ENCODE measurements at regions not wholly inside any gene's neighbourhood (a gene's known extent, or its start where the extent isn't known, plus 50 kb on each side); places are given as distances from the start of the nearest gene placed in this dataset.

DNA sequence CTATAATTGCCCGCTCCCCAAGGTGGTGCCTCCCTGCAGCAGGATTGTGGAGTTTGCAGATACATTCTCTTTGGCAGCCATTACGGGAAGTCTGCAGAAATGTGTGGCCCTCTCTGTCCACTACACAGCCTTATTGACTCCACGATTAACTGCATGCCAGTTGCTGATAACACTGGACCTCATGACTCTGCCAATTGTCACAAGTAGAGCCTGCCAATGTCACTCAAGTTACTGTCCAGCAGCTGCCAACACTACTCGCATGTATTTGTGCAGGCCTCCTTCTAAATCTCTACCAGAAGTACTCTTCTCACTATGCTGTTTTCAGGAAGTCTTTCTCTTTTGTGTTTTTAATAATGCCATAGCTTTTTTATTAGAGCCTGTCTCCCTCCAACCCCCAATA, 128.8 kb downstream of the PPP1R3A start:
- H3K4me2 ChIP-seq (ENCODE audit: low read length), result no peak overlapping the region
- no peaks in the 10 kb centered on the region for H3K36me3 ChIP-seq (ENCODE audit: insufficient read depth, low read length)
- no peaks in the 10 kb centered on the region for H3K9me3 ChIP-seq (ENCODE audit: low read length)
- no peaks in the 10 kb centered on the region for H3K27me3 ChIP-seq (ENCODE audit: insufficient read depth, low read depth, low read length)
- H2AFZ ChIP-seq (ENCODE audit: low read depth, low read length), result no peak overlapping the region
- H3K4me3 ChIP-seq (ENCODE audit: low read length), result no peak overlapping the region
- no peaks in the 10 kb centered on the region for H3K9me2 ChIP-seq (ENCODE audit: insufficient read depth, low read length)
- no peaks in the 10 kb centered on the region for H3K79me2 ChIP-seq (replicated peaks; ENCODE audit: insufficient read depth, low read length)
- H4K20me1 ChIP-seq (ENCODE audit: insufficient read depth), result no peaks in the 10 kb centered on the region
- no peak overlapping the region for H3K27ac ChIP-seq (ENCODE audit: low read length)
- no peaks in the 10 kb centered on the region for H3F3A ChIP-seq (ENCODE audit: insufficient read depth, low read length, poor library complexity, severe bottlenecking)
- TF ChIP-seq MXI1 (conservative IDR thresholded peaks at IDR 0.05; ENCODE audit: poor library complexity, severe bottlenecking) (no peak), TAF1 (IDR thresholded peaks at IDR 0.05; ENCODE audit: low read depth) (no peak), POLR2AphosphoS5 (IDR thresholded peaks at IDR 0.05) (no peak), RAD21 (conservative IDR thresholded peaks at IDR 0.05) (no peak), SMC3 (conservative IDR thresholded peaks at IDR 0.05; ENCODE audit: poor library complexity) (no peak), EP300 (conservative IDR thresholded peaks at IDR 0.05; ENCODE audit: poor library complexity, severe bottlenecking) (no peak), EZH2 (IDR thresholded peaks at IDR 0.05; ENCODE audit: borderline replicate concordance, insufficient read depth, low read length, poor library complexity, severe bottlenecking) (no peak)
- TF ChIP-seq, protein P1, sequence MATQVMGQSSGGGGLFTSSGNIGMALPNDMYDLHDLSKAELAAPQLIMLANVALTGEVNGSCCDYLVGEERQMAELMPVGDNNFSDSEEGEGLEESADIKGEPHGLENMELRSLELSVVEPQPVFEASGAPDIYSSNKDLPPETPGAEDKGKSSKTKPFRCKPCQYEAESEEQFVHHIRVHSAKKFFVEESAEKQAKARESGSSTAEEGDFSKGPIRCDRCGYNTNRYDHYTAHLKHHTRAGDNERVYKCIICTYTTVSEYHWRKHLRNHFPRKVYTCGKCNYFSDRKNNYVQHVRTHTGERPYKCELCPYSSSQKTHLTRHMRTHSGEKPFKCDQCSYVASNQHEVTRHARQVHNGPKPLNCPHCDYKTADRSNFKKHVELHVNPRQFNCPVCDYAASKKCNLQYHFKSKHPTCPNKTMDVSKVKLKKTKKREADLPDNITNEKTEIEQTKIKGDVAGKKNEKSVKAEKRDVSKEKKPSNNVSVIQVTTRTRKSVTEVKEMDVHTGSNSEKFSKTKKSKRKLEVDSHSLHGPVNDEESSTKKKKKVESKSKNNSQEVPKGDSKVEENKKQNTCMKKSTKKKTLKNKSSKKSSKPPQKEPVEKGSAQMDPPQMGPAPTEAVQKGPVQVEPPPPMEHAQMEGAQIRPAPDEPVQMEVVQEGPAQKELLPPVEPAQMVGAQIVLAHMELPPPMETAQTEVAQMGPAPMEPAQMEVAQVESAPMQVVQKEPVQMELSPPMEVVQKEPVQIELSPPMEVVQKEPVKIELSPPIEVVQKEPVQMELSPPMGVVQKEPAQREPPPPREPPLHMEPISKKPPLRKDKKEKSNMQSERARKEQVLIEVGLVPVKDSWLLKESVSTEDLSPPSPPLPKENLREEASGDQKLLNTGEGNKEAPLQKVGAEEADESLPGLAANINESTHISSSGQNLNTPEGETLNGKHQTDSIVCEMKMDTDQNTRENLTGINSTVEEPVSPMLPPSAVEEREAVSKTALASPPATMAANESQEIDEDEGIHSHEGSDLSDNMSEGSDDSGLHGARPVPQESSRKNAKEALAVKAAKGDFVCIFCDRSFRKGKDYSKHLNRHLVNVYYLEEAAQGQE (IDR thresholded peaks at IDR 0.05; ENCODE audit: borderline replicate concordance), result no peak
- TF ChIP-seq, protein P2, sequence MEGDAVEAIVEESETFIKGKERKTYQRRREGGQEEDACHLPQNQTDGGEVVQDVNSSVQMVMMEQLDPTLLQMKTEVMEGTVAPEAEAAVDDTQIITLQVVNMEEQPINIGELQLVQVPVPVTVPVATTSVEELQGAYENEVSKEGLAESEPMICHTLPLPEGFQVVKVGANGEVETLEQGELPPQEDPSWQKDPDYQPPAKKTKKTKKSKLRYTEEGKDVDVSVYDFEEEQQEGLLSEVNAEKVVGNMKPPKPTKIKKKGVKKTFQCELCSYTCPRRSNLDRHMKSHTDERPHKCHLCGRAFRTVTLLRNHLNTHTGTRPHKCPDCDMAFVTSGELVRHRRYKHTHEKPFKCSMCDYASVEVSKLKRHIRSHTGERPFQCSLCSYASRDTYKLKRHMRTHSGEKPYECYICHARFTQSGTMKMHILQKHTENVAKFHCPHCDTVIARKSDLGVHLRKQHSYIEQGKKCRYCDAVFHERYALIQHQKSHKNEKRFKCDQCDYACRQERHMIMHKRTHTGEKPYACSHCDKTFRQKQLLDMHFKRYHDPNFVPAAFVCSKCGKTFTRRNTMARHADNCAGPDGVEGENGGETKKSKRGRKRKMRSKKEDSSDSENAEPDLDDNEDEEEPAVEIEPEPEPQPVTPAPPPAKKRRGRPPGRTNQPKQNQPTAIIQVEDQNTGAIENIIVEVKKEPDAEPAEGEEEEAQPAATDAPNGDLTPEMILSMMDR (IDR thresholded peaks at IDR 0.05; ENCODE audit: poor library complexity, severe bottlenecking), result no peak
- no peak overlapping the region for H3K9ac ChIP-seq (ENCODE audit: low read length)

DNA sequence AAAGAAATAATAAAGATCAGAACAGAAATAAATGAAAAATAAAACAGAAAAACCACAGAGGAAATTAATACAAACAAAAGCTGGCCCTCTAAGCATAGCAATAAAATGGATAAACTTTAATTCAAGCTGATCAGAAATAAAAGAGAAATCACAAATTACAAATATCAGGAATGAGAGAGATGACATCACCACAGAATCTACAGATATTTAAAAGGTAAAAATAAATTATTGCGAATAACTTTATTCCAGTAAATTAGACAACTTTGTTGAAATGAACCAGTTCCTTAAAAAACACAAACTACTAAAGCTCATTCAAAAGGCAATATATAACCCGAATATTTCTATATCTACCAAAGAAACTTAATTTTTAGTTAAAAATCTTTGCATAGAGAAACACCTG, 131.7 kb downstream of the PPP1R3A start:
- no peak overlapping the region for H3K4me3 ChIP-seq (ENCODE audit: low read length)
- H3K9me3 ChIP-seq (ENCODE audit: low read length), result no peaks in the 10 kb centered on the region
- no peaks in the 10 kb centered on the region for H4K20me1 ChIP-seq (ENCODE audit: insufficient read depth)
- H2AFZ ChIP-seq (ENCODE audit: low read depth, low read length), result no peak overlapping the region
- H3K79me2 ChIP-seq (replicated peaks; ENCODE audit: insufficient read depth, low read length), result no peaks in the 10 kb centered on the region
- no peak overlapping the region for H3K9ac ChIP-seq (ENCODE audit: low read length)
- no peak overlapping the region for H3K4me2 ChIP-seq (ENCODE audit: low read length)
- TF ChIP-seq RAD21 (conservative IDR thresholded peaks at IDR 0.05), result no peak
- no peak for TF ChIP-seq MXI1 (conservative IDR thresholded peaks at IDR 0.05; ENCODE audit: poor library complexity, severe bottlenecking)
- H3K9me2 ChIP-seq (ENCODE audit: insufficient read depth, low read length), result no peaks in the 10 kb centered on the region
- H3K36me3 ChIP-seq (ENCODE audit: insufficient read depth, low read length), result no peaks in the 10 kb centered on the region
- no peak overlapping the region for H3K27ac ChIP-seq (ENCODE audit: low read length)
- no peaks in the 10 kb centered on the region for H3F3A ChIP-seq (ENCODE audit: insufficient read depth, low read length, poor library complexity, severe bottlenecking)
- H3K27me3 ChIP-seq (ENCODE audit: insufficient read depth, low read depth, low read length), result no peaks in the 10 kb centered on the region

DNA sequence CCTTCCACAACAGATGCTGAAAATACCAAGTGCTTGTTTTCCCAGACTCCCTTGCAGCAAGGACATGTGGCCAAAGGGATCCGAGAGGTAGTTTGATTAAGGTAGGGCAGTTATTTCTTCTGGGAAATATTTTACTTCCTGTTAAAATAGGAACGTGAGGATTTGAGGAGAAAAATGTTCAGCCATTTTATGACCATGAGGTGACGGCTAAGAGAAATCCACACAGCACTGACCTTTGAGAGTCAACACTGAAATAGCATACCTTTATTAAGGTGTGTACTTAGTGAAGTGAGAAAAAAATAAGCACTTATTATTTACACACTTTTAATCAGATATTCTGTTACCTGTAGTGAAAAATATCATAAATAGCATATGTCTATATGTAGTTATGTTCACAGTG, 133.9 kb downstream of the PPP1R3A start:
- Histone ChIP-seq H3K36me3 (ENCODE audit: insufficient read depth, low read length) (no peaks in the 10 kb centered on the region), H3K27me3 (ENCODE audit: insufficient read depth, low read depth, low read length) (no peaks in the 10 kb centered on the region), H3K9ac (ENCODE audit: low read length) (no peak overlapping the region), H3F3A (ENCODE audit: insufficient read depth, low read length, poor library complexity, severe bottlenecking) (no peaks in the 10 kb centered on the region), H3K27ac (ENCODE audit: low read length) (peak overlapping the region; percentile 95), H3K9me2 (ENCODE audit: insufficient read depth, low read length) (no peaks in the 10 kb centered on the region), H3K79me2 (replicated peaks; ENCODE audit: insufficient read depth, low read length) (no peaks in the 10 kb centered on the region), H3K4me3 (ENCODE audit: low read length) (no peak overlapping the region), H3K4me2 (ENCODE audit: low read length) (no peak overlapping the region), H2AFZ (ENCODE audit: low read depth, low read length) (no peak overlapping the region), H3K9me3 (ENCODE audit: low read length) (no peaks in the 10 kb centered on the region), H4K20me1 (ENCODE audit: insufficient read depth) (no peaks in the 10 kb centered on the region)
- no peak for TF ChIP-seq RAD21 (conservative IDR thresholded peaks at IDR 0.05)
- TF ChIP-seq EP300 (conservative IDR thresholded peaks at IDR 0.05; ENCODE audit: poor library complexity, severe bottlenecking), result no peak
- TF ChIP-seq TAF1 (IDR thresholded peaks at IDR 0.05; ENCODE audit: low read depth), result no peak
- no peak for TF ChIP-seq MXI1 (conservative IDR thresholded peaks at IDR 0.05; ENCODE audit: poor library complexity, severe bottlenecking)
- TF ChIP-seq, protein P1 (IDR thresholded peaks at IDR 0.05; ENCODE audit: borderline replicate concordance), result no peak
- TF ChIP-seq EZH2 (IDR thresholded peaks at IDR 0.05; ENCODE audit: borderline replicate concordance, insufficient read depth, low read length, poor library complexity, severe bottlenecking), result no peak
- TF ChIP-seq, protein P2 (IDR thresholded peaks at IDR 0.05; ENCODE audit: poor library complexity, severe bottlenecking), result no peak
- no peak for TF ChIP-seq POLR2AphosphoS5 (IDR thresholded peaks at IDR 0.05)
- no peak for TF ChIP-seq SMC3 (conservative IDR thresholded peaks at IDR 0.05; ENCODE audit: poor library complexity)
